GM04504 (cell line): ENCODE measurements at regions not wholly inside any gene's neighbourhood (a gene's known extent, or its start where the extent isn't known, plus 50 kb on each side); places are given as distances from the start of the nearest gene placed in this dataset.
"Not testable (repeated sequence)": the region's sequence is repeated elsewhere in the genome, so short reads cannot be mapped to it uniquely, and the experiment has no call there.

Experiments used
- DNase-seq: peaks from one replicate; pipeline ENCODE4 v3.0.0-alpha.2; 2012; ENCODE audit warnings: low read depth

DNA sequence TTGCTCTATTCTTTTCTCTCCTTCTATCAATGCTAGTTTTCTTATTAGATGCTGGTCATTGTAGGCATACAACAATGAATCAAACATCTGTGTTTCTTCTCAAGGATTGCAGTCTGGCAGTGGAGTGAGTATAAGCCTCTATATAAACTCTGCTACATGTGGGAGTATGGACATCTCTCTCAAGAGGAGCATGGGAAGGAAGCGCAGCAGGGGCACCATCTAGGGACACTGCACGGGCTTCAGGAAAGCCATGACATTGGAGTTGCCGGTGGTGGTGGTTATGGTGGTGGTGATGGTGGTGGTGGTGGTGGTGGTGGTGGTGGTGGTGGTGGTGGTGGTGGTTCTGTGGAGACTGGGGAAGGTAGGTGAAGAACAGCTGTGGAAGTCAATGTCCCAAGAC is 462.6 kb downstream of the RNF144A start:
- DNase-seq, result no peak

GRCh38 chr2:7384773-7385349 is 467.6 kb downstream of the RNF144A start:
- no peak for DNase-seq

GRCh38 chr2:7390311-7390710 is 473.1 kb downstream of the RNF144A start:
- DNase-seq, result not testable (repeated sequence)

DNA sequence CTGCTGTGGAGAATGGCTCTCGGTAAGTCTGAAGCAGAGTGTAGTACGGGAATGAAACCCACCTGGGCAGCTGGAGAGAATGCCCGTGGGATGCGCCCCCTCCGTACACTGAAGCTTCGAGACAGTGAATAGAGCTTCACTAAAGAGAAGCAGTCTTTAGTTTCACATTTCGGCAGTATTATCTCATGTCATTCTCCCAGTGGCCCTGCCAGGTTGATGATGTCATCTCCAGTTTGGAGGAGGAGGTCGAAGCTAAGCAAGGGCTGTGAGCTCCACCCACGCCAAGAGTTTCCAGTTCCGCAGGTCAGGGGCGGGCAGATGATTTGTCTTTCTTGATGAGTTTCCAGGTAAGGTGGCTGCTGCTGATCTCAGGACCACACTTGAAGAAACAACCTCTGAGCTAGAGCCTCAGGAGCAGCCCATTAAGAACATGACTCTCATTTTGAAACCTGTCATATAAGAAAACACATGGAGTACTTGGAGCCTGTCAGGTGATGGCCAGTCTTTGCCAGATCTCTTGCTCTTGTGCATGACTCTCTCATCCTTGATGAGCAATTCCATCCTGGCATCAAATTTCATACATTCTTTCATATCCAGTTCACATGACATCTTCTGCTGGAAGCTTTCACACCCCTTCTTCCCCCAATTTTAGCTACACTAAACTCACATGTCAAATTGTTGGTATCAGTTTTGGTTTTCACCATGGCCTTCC is 475.0 kb downstream of the RNF144A start:
- no peak for DNase-seq

- DNase-seq, result no peak
Measured at GRCh38 chr2:7394195-7394594, 477.0 kb downstream of the RNF144A start.

DNA sequence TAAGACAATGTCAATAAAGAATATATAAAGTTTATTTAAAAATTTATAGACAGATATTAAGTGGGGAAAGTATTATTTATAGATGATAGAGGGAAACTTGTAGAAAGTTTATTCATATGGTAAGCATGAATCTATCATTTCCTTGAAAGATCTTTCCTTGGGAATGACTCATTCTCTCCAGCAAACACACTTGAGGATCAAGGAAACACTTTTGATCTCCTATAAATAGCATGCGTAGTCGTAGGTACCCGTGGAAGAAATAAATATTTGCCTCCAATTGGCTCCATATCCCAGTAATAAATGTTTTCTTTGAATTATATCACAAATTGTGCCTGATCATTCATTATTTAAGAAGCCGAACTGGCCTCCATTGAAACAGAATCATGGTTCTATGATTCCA is 483.4 kb downstream of the RNF144A start:
- DNase-seq, result no peak

GRCh38 chr2:7403092-7403775 is 486.0 kb downstream of the RNF144A start:
- DNase-seq, result no peak

DNA sequence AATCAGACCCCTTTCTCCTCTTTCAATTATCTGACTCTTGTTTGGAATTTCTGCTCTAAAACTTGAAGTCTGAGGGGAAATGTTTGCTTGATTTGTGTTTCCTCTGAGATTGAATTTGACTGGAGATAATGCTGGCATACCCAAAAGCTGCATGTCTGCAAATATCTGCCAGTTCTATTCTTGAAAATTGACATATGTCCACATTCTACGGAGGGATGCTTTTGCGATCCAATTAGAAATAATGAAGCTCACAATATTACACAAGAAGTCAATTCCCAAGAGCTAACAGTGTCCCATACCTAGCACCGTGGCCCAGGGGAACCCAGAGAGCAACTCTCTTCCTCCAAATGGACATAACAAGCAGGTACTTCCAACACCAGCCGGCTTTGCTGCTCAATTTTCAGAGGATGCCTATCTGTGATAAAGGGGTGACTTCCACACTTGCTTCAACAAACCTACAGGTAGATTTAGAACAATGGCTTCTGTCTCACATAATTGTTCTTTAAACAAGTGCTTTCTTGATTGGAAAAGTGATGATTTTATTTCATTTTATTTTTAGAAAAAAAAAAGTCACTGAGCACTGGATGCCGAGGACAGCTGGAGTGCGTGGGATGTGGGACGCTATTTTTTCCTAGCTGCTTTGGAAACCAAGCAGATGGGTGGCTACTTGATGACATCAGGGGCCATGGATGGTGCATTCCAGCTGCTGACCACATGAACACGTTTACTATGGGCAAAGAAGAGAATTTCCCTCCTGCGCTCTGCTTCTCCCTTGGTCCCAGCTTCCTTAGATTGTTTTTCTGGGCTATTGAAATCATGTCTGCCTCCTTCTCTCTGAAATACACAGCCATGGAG is 488.9 kb downstream of the RNF144A start:
- no peak for DNase-seq

DNA sequence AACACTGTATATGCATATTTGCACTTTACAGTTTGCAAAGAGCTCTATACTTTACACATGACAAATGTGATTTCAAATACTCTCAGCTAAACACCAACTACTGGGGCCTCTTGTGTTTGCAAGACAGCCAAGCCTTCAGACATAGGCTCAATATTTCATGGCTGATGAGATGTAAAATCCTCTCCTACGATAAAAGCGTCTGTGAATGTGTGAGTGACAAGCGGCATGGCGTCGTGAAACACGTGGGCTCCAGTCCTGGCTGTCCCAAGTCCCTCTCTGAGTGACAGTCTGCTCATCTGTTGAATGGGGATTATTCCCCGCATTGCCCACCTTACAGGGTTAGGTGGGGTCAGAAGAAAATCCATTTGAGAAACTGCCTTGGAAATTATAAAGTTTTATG is 489.8 kb downstream of the RNF144A start:
- no peak for DNase-seq

DNA sequence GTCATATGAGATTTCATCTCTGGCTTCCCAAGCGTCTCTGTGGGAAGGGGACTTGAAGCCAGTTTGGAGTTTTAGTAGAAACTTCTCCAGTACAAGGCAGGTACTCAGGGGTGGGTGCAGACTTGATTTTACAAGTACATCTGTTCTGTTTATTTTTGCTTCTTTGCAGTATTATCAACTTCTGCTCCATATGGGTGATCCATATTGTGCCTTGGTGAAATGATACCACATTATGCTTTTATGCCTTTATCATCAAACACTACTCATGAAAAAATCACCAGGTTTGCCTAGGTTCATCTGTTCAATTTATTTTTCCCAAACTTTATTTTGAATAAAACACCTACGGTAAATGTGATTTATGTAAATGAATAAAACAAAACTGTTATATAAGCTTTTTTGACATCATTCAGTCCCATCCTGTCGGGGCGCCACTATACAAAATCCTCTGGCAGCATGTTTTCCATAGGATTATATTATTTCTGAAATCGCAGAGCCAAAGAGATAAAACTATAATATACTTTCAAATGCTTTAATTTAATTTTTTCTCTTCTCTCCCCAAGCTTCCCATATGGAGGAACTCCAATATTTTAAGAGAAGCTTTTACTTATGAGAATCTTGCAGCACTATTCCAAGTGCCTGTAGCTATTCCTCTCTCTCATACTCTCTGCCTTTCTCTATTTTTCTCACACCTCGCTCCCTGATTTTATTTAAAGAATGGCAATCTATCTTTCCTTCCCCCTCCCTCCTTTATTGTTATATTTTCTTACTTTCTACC is 490.9 kb downstream of the RNF144A start:
- no peak for DNase-seq

GRCh38 chr2:7411691-7412090 is 494.5 kb downstream of the RNF144A start:
- DNase-seq, result no peak

DNA sequence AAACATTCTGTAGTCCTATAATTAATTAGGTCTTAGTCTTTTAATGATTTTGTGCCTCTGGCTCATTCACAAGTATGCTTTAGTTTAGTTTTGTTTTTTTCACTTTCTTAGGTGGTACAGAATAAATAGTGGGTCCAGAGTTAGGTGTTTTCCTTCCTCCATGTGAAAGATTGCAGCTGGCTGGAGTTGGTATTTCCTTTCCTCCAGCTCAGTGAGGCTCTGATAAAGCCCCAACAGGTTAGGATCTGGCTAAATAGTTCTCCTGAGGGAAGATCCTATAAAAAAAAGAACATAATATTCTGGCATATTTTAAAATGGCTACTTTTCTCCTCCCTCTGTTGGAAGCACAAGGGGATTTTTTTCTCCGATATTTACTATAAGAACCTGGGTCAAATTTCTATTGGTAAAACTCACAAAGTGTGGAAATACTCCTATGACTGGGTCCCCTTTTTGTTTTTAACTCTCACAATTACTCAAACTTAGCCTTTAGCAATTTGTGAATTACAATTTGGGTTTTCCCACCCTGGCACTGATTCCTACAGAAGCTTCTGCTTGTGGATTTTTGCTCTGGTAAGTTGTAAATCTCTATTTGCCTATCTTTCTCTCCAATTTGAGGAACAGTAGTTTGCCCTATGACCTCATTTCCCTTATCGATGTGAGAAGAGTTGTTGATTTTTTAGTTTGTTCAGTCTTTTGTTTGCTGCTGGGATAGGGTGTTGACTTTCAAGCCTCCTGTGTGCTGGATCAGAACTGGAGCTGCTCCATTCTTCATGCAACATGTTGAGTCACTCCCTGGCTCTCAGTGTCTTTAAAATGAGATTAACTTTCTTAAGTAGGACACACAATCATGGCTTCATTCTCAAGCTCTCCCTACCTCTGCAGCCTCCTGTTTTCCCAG is 500.9 kb downstream of the RNF144A start:
- DNase-seq, result no peak

DNA sequence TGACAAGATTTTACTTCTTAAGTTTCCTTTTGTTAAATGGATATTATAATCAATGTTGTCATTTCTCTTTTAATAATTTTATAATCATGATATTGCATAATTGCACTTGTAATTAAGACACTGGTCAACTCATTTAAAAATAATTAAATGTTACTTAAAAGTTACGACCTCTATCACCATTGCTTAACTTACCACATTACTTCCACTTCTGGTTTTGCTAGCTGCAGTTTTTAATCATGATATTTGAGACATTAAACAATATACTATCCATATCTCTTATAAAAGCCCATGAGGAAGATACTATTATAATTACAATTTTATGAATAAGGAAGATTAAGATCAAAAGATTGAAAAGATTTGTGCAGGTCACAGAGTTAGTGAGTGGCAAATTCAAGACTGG is 502.0 kb downstream of the RNF144A start:
- DNase-seq, result no peak

DNA sequence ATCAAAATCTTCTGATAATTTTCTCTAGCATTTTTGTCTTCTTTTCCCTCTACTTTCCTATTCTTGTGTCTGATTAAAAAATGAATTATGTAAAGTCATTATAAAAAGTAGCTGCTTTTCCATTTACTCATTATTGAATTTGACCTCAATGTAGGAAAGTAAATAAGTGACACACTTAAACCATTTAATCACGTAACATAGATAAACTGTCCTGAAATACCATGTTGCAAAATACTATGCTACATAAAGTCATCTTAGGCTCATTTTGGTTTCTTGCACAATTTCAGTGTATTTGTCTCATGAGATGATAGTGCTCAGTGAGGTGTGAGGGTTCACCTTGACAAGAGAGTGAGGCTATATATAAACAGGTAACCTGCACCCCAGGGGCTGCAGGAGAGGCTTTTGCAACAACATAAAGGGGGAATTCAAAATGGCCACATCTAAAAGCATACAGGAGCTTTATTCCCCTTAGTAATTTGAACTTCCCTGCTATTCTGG is 502.7 kb downstream of the RNF144A start:
- DNase-seq, result no peak

DNA sequence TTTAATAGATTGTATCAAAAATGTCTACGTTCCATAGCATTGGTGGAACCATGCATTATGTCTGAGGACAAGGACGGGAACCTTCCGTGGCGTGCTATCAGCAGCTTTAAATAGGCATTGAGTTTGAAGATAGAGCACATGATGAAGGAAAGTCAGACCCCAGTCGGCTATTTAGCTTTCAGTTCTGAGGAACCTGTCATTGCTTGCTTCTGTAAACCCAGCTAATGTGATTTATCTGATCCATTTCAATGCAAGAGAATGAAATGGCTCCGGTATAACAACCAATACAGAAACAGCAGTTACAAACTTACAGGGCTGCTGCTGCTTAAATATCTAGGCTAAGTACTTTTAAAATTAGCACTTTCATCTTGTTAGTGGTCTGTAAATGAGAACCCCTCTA is 503.3 kb downstream of the RNF144A start:
- DNase-seq, result no peak

GRCh38 chr2:7424481-7424880 is 507.3 kb downstream of the RNF144A start:
- no peak for DNase-seq

- peak; percentile 38 for DNase-seq
Measured at GRCh38 chr2:7427293-7428060, 510.3 kb downstream of the RNF144A start.

GRCh38 chr2:7428454-7429204 is 511.4 kb downstream of the RNF144A start:
- no peak for DNase-seq

DNA sequence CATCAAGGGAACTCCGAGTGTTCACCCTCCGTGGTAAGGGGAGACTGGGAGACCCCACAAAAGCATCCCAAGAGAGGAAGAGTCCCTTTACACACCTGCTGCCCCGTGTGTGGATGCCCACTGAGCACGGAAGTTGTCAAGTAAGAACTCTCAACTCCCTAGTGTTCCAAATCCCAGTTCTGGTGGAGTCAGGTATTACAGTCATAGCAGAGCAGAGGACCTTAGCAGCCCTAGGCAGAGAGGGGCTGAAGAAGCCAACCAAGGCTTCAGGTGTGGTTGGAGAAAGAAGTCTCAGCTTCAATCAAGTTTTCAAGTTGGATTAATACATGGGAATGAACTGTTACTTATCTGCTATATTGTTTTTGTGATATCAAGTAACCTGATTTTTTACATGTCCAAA is 512.5 kb downstream of the RNF144A start:
- no peak for DNase-seq
